HEK293T (cell line): ENCODE measurements at regions not wholly inside any gene's neighbourhood (a gene's known extent, or its start where the extent isn't known, plus 50 kb on each side); places are given as distances from the start of the nearest gene placed in this dataset.

Experiments
- BHLHE40 ChIP-seq: fragments of 450-650 bp; IDR thresholded peaks from 2 replicates; pipeline ENCODE4 v1.6.1; 2016; ENCODE audit warnings: mild to moderate bottlenecking, moderate library complexity, borderline replicate concordance
- CTBP1 ChIP-seq: fragments of 450-650 bp; IDR thresholded peaks from 2 replicates; pipeline ENCODE4 v1.6.1; 2016; ENCODE audit warnings: borderline replicate concordance
- FOXA1 ChIP-seq: fragments of 450-650 bp; IDR thresholded peaks from 2 replicates; pipeline ENCODE4 v1.6.1; 2016; ENCODE audit warnings: mild to moderate bottlenecking
- FOXK2 ChIP-seq: fragments of 450-650 bp; IDR thresholded peaks from 2 replicates; pipeline ENCODE4 v1.6.1; 2016; ENCODE audit warnings: mild to moderate bottlenecking
- FOXM1 ChIP-seq: fragments of 450-650 bp; IDR thresholded peaks from 2 replicates; pipeline ENCODE4 v1.6.1; 2017; ENCODE audit warnings: mild to moderate bottlenecking, borderline replicate concordance
- LEF1 ChIP-seq: fragments of 450-650 bp; IDR thresholded peaks from 2 replicates; pipeline ENCODE4 v1.6.1; 2017; ENCODE audit warnings: mild to moderate bottlenecking, borderline replicate concordance
- SP1 ChIP-seq: fragments of 450-650 bp; IDR thresholded peaks from 2 replicates; pipeline ENCODE4 v1.6.1; 2017
- TARDBP ChIP-seq: fragments of 450-650 bp; IDR thresholded peaks from 2 replicates; pipeline ENCODE4 v1.6.1; 2016
- TF ChIP-seq, protein P1 (sequence below): fragments of 450-650 bp; IDR thresholded peaks from 2 replicates; pipeline ENCODE4 v1.6.1; 2016

GRCh38 chr4:14084598-14084997 lies 457.1 kb upstream of the BOD1L1 start:
- TF ChIP-seq, protein P1, sequence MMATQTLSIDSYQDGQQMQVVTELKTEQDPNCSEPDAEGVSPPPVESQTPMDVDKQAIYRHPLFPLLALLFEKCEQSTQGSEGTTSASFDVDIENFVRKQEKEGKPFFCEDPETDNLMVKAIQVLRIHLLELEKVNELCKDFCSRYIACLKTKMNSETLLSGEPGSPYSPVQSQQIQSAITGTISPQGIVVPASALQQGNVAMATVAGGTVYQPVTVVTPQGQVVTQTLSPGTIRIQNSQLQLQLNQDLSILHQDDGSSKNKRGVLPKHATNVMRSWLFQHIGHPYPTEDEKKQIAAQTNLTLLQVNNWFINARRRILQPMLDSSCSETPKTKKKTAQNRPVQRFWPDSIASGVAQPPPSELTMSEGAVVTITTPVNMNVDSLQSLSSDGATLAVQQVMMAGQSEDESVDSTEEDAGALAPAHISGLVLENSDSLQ: no peak
- TF ChIP-seq CTBP1 (no peak), BHLHE40 (no peak), TARDBP (no peak), SP1 (no peak), FOXM1 (no peak), FOXA1 (no peak), FOXK2 (no peak), LEF1 (no peak)
